AG09319 (cell line): ENCODE measurements at regions not wholly inside any gene's neighbourhood (a gene's known extent, or its start where the extent isn't known, plus 50 kb on each side); places are given as distances from the start of the nearest gene placed in this dataset.

ENCODE experiments used
- DNase-seq: peaks from one replicate; pipeline ENCODE4 v3.0.0-alpha.2; 2010; ENCODE audit warnings: low read depth; ENCODE audit errors: extremely low read depth
- TF ChIP-seq, protein P1 (sequence below): IDR thresholded peaks from 2 replicates; pipeline ENCODE4 v1.5.1; 2011; ENCODE audit warnings: low read depth, mild to moderate bottlenecking, inconsistent platforms, low read length, moderate library complexity

DNA sequence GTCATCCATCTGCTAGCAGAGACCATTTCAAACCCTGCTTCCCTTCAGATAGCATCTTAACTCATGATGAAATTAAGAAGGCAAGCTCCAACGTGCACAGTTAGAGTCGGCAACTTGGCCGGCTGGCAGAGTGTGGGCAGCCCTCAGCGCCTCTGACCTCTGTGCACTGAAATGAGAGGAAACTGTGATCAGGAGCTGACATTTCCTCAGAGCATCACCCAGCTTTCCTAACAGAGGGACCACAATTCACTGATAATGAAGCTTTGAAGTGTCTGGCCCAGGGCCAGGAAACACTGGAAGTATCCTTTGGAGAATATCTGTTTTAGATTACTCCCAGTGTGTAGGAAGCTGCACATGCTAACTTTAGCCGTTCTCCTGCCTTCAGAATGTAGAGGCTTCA is 145.0 kb upstream of the ZC3H11B start:
- DNase-seq = no peak
- TF ChIP-seq, protein P1, sequence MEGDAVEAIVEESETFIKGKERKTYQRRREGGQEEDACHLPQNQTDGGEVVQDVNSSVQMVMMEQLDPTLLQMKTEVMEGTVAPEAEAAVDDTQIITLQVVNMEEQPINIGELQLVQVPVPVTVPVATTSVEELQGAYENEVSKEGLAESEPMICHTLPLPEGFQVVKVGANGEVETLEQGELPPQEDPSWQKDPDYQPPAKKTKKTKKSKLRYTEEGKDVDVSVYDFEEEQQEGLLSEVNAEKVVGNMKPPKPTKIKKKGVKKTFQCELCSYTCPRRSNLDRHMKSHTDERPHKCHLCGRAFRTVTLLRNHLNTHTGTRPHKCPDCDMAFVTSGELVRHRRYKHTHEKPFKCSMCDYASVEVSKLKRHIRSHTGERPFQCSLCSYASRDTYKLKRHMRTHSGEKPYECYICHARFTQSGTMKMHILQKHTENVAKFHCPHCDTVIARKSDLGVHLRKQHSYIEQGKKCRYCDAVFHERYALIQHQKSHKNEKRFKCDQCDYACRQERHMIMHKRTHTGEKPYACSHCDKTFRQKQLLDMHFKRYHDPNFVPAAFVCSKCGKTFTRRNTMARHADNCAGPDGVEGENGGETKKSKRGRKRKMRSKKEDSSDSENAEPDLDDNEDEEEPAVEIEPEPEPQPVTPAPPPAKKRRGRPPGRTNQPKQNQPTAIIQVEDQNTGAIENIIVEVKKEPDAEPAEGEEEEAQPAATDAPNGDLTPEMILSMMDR = no peak

DNA sequence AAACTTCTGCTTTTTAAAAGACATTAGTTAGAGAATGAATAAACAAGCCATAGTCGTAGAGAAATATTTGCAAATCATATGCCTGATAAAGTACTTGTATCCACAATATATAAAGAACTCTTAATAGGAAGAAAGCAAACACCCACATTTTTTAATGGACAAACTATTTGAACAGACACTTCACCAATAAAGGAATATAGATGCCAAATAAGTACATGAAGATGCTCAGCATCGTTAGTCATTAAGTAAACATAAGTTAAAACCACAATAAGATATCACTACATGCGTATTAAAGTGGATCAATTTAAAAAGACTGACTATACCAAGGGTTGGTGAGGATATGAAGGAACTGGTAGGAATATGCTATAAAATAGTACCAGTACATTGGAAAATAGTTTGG is 142.3 kb upstream of the ZC3H11B start:
- TF ChIP-seq, protein P1 = no peak
- no peak for DNase-seq

DNA sequence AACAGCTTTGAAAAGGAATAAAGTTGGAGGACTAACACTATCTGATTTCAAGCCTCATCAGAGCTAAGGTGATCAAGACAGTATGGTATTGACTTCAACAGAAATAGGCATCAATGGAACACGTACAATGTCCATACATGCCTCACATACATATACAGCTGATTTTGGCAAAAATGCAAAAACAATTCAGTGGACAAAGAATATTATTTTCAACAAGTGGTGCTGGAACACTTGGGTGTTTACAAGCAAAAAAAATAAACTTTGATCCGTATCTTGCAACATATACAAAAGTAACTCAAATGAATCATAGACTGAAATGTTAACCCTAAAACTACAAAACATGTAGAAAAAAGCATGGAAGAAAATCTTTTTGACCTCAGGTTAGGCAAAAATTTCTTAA is 141.9 kb upstream of the ZC3H11B start:
- TF ChIP-seq, protein P1 = no peak
- DNase-seq = no peak

DNA sequence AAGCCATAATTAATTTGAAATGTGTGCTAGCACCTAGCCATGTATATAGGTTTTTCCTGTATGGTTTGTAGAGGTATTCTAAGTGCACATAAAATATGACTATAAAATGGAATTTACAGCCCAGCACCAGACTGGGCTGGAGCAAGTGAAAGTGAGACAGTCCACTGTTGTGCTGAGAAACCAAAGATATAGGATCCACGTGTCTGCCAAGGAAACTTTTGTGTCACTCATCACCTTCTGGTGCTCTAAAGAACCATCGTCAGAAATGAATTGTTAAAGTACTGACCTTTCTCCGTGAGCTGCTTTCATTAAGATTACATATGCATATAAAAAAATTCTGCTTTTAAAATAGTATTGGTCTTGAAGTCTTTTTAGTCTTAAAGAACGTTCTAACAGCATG is 141.0 kb upstream of the ZC3H11B start:
- TF ChIP-seq, protein P1 = no peak
- no peak for DNase-seq

DNA sequence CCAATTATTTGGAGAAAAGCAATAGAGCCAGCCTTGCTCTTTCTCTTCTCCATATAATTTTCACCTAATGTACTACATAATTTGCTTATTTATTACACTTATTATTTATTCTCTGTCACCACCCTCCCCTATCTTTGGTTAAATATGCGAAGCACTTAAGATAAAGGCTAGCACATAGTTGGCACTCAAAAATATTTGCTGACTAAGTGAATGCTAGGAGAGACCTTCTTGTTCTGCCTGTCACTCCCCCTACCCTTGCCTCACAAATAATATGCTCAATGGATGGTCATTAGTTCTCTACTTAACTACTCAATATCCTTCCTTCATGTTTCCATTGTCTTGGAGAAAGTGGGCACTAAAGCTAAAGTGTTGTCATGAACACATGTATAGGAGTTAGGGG is 139.7 kb upstream of the ZC3H11B start:
- TF ChIP-seq, protein P1 = no peak
- no peak for DNase-seq

DNA sequence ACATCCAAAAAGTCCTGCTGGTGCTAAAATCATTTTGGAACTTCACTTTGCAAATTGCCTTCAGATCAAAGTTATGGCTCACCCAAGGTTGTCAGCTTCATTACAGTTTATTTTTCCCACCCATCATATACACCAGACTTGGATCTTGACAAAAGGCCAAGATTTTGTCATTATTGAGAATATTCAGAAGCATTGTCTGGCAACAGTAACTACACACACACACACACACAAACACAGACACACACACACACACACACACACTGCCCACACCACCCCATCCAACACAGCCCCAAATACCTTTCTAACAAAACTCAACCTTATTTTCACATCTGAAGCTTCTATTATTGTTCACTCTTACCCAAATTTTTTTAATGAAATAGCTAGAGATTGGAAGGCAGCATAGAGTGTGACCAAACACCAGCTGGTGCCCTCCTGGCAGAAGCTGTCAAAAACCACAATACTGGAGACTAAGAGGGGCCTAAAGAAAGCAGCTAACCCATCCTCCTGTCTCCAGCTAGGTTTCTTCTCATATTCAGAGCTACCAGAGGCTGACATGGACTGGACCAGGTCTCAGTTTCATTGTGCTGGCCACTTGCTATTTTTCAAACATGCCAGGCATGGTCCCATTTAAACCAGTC is 139.1 kb upstream of the ZC3H11B start:
- no peak for DNase-seq
- TF ChIP-seq, protein P1 = no peak

DNA sequence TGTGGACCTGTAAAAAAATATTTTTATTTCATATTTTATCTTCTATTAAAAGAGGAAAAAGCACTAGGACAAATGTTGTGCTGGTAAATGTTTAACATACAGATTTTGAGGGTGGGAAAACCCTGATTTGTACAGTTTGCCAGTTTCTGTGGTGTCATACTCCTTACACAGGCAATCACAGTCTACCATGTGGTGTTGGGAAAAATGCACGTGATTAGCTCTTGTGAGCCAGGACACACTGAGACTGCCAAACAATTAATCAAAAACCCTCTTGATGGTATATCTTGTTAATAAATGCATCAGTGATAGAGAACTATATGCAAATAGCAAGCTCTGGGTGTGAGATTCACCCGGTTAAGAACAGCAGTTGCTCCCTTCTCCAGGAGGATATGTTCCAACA is 136.5 kb upstream of the ZC3H11B start:
- TF ChIP-seq, protein P1 = no peak
- no peak for DNase-seq
